ENCODE measurements at regions not wholly inside any gene's neighbourhood (a gene's known extent, or its start where the extent isn't known, plus 50 kb on each side); places are given as distances from the start of the nearest gene placed in this dataset.

- no peak overlapping the region for H3K9ac ChIP-seq (ENCODE audit: low read length)
- DNase-seq, result no peak
Observed at GRCh38 chr3:24837601-24838000, 343.0 kb upstream of the THRB start.

GRCh38 chr3:24838533-24838932, 343.9 kb upstream of the THRB start:
- no peak overlapping the region for H3K27ac ChIP-seq (ENCODE audit: low read length)
- no peaks in the 10 kb centered on the region for H3K9me2 ChIP-seq (replicated peaks; ENCODE audit: insufficient read depth, low read length)
- no peaks in the 10 kb centered on the region for H3K9me3 ChIP-seq (replicated peaks; ENCODE audit: insufficient read depth, low read length)
- no peaks in the 10 kb centered on the region for H3K79me2 ChIP-seq (ENCODE audit: low read length)
- no peak for DNase-seq
- H3F3A ChIP-seq (ENCODE audit: insufficient read depth, low read length), result no peaks in the 10 kb centered on the region
- H3K36me3 ChIP-seq (replicated peaks; ENCODE audit: insufficient read depth, low read length), result no peaks in the 10 kb centered on the region
- no peaks in the 10 kb centered on the region for H3K27me3 ChIP-seq (replicated peaks; ENCODE audit: insufficient read depth, low read length)
- TF ChIP-seq EZH2 (optimal IDR thresholded peaks at IDR 0.05; ENCODE audit: low read depth, low read length), result no peak
- TF ChIP-seq EZH2phosphoT487 (IDR thresholded peaks at IDR 0.05; ENCODE audit: low read length), result no peak
- no peak for TF ChIP-seq CTCF (IDR thresholded peaks at IDR 0.05; ENCODE audit: low read length)
- H3K4me2 ChIP-seq (ENCODE audit: low read depth, low read length), result no peak overlapping the region
- H3K9ac ChIP-seq (ENCODE audit: low read length), result no peak overlapping the region
- H4K20me1 ChIP-seq (ENCODE audit: insufficient read depth, low read length), result no peaks in the 10 kb centered on the region
- no peak overlapping the region for H3K4me3 ChIP-seq (ENCODE audit: low read length)
- H2AFZ ChIP-seq (ENCODE audit: low read length), result no peak overlapping the region
- H3K4me1 ChIP-seq (ENCODE audit: low read length), result no peaks in the 10 kb centered on the region

More at GRCh38 chr3:24837601-24838000, 343.0 kb upstream of the THRB start:
- no peaks in the 10 kb centered on the region for H3K9me3 ChIP-seq (replicated peaks; ENCODE audit: insufficient read depth, low read length)
- no peak overlapping the region for H3K4me2 ChIP-seq (ENCODE audit: low read depth, low read length)
- H4K20me1 ChIP-seq (ENCODE audit: insufficient read depth, low read length), result no peaks in the 10 kb centered on the region
- no peaks in the 10 kb centered on the region for H3K27me3 ChIP-seq (replicated peaks; ENCODE audit: insufficient read depth, low read length)
- no peaks in the 10 kb centered on the region for H3K4me1 ChIP-seq (ENCODE audit: low read length)
- no peak overlapping the region for H2AFZ ChIP-seq (ENCODE audit: low read length)
- H3K4me3 ChIP-seq (ENCODE audit: low read length), result no peak overlapping the region
- TF ChIP-seq EZH2 (optimal IDR thresholded peaks at IDR 0.05; ENCODE audit: low read depth, low read length), result no peak
- H3K27ac ChIP-seq (ENCODE audit: low read length), result no peak overlapping the region
- H3K79me2 ChIP-seq (ENCODE audit: low read length), result no peaks in the 10 kb centered on the region
- H3F3A ChIP-seq (ENCODE audit: insufficient read depth, low read length), result no peaks in the 10 kb centered on the region
- H3K9me2 ChIP-seq (replicated peaks; ENCODE audit: insufficient read depth, low read length), result no peaks in the 10 kb centered on the region
- no peaks in the 10 kb centered on the region for H3K36me3 ChIP-seq (replicated peaks; ENCODE audit: insufficient read depth, low read length)

- Histone ChIP-seq H3K4me3 (ENCODE audit: low read length) (no peak overlapping the region), H3K9ac (ENCODE audit: low read length) (no peak overlapping the region), H3K27ac (ENCODE audit: low read length) (no peak overlapping the region), H3K4me1 (ENCODE audit: low read length) (no peaks in the 10 kb centered on the region), H3K27me3 (replicated peaks; ENCODE audit: insufficient read depth, low read length) (no peaks in the 10 kb centered on the region), H3K9me3 (replicated peaks; ENCODE audit: insufficient read depth, low read length) (no peaks in the 10 kb centered on the region), H3F3A (ENCODE audit: insufficient read depth, low read length) (no peaks in the 10 kb centered on the region), H3K36me3 (replicated peaks; ENCODE audit: insufficient read depth, low read length) (no peaks in the 10 kb centered on the region), H4K20me1 (ENCODE audit: insufficient read depth, low read length) (no peaks in the 10 kb centered on the region), H3K79me2 (ENCODE audit: low read length) (no peaks in the 10 kb centered on the region), H3K4me2 (ENCODE audit: low read depth, low read length) (no peak overlapping the region), H2AFZ (ENCODE audit: low read length) (no peak overlapping the region), H3K9me2 (replicated peaks; ENCODE audit: insufficient read depth, low read length) (no peaks in the 10 kb centered on the region)
- no peak for DNase-seq
- TF ChIP-seq EZH2phosphoT487 (IDR thresholded peaks at IDR 0.05; ENCODE audit: low read length) (no peak), EZH2 (optimal IDR thresholded peaks at IDR 0.05; ENCODE audit: low read depth, low read length) (no peak), CTCF (IDR thresholded peaks at IDR 0.05; ENCODE audit: low read length) (no peak)
Observed at GRCh38 chr3:24843955-24844354, 349.3 kb upstream of the THRB start.

- Histone ChIP-seq H3K4me3 (ENCODE audit: low read length) (no peak overlapping the region), H3K4me2 (ENCODE audit: low read depth, low read length) (no peak overlapping the region), H2AFZ (ENCODE audit: low read length) (no peak overlapping the region), H3K36me3 (replicated peaks; ENCODE audit: insufficient read depth, low read length) (no peaks in the 10 kb centered on the region), H4K20me1 (ENCODE audit: insufficient read depth, low read length) (no peaks in the 10 kb centered on the region), H3K9me2 (replicated peaks; ENCODE audit: insufficient read depth, low read length) (no peaks in the 10 kb centered on the region), H3K9ac (ENCODE audit: low read length) (no peak overlapping the region), H3K27me3 (replicated peaks; ENCODE audit: insufficient read depth, low read length) (no peaks in the 10 kb centered on the region), H3F3A (ENCODE audit: insufficient read depth, low read length) (no peaks in the 10 kb centered on the region), H3K9me3 (replicated peaks; ENCODE audit: insufficient read depth, low read length) (no peaks in the 10 kb centered on the region), H3K27ac (ENCODE audit: low read length) (no peak overlapping the region), H3K79me2 (ENCODE audit: low read length) (no peaks in the 10 kb centered on the region), H3K4me1 (ENCODE audit: low read length) (no peaks in the 10 kb centered on the region)
- no peak for TF ChIP-seq CTCF (IDR thresholded peaks at IDR 0.05; ENCODE audit: low read length)
- TF ChIP-seq EZH2 (optimal IDR thresholded peaks at IDR 0.05; ENCODE audit: low read depth, low read length), result no peak
- TF ChIP-seq EZH2phosphoT487 (IDR thresholded peaks at IDR 0.05; ENCODE audit: low read length), result no peak
- DNase-seq, result no peak
Observed at GRCh38 chr3:24845524-24846155, 351.0 kb upstream of the THRB start.
